Aorta (tissue), 5 donors: ENCODE measurements at regions not wholly inside any gene's neighbourhood (a gene's known extent, or its start where the extent isn't known, plus 50 kb on each side); places are given as distances from the start of the nearest gene placed in this dataset.

Source experiments
- ATAC-seq: fragments of 200-7000 bp; cut with Tn5 transposase; one replicate; pipeline ENCODE4 v1.9.1; 2022; ENCODE audit warnings: moderate library complexity; ENCODE audit not compliant: low FRiP score
- DNase-seq, 2 donors: peaks; one replicate each; pipeline ENCODE4 v3.0.0-alpha.2; 2020
- H3K27ac ChIP-seq, 2 donors: one replicate each; pipeline ENCODE4 v1.5.1; 2013; ENCODE audit warnings: low read length in 2 of 2, mild to moderate bottlenecking in 2 of 2, moderate library complexity in 2 of 2, control low read depth in 1 of 2, inconsistent platforms in 1 of 2, low read depth in 1 of 2
- H3K27me3 ChIP-seq, 2 donors: one replicate each; pipeline ENCODE4 v1.6.1; 2013; ENCODE audit warnings: control low read depth in 1 of 2, low read length in 1 of 2, mild to moderate bottlenecking in 1 of 2, moderate library complexity in 1 of 2; ENCODE audit not compliant: insufficient read depth in 2 of 2, control insufficient read depth in 1 of 2
- H3K36me3 ChIP-seq, 2 donors: one replicate each; pipeline ENCODE4 v1.6.1; 2013; ENCODE audit warnings: control low read depth in 1 of 2, low read length in 1 of 2, mild to moderate bottlenecking in 1 of 2; ENCODE audit not compliant: insufficient read depth in 2 of 2, control insufficient read depth in 1 of 2
- H3K4me1 ChIP-seq, 2 donors: one replicate each; pipeline ENCODE4 v1.6.1; 2013; ENCODE audit warnings: low read length in 2 of 2, control low read depth in 1 of 2, mild to moderate bottlenecking in 1 of 2, moderate library complexity in 1 of 2; ENCODE audit not compliant: insufficient read depth in 2 of 2, control insufficient read depth in 1 of 2
- H3K4me3 ChIP-seq, 2 donors: one replicate each; pipeline ENCODE4 v1.5.1; 2013; ENCODE audit warnings: low read length in 2 of 2, control low read depth in 1 of 2, mild to moderate bottlenecking in 1 of 2
- H3K9me3 ChIP-seq: one replicate; pipeline ENCODE4 v1.6.1; 2013; ENCODE audit warnings: mild to moderate bottlenecking, low read length; ENCODE audit not compliant: control insufficient read depth
- WGBS, 2 donors: extraction: QIAGEN DNeasy Blood & Tissue Kit; methylation state at CpG; one replicate each; pipeline ENCODE4 v1.1.7; 2013; 5-methylcytosine and 5-hydroxymethylcytosine counted together
- intact Hi-C, 2 donors: fragments of 100-400 bp; cut with DNase I; formaldehyde crosslinking; loops; one replicate each; pipeline versions ENCODE4 v1.14.2 to v1.15.0; 2022
- donor health status: healthy with polysubstance abuse.
- donor health status: Bipolar disorder and iron deficiency.
- donor health status: DM: no; HTN: no; CAD: no.
- donor health status: DM: no; HTN: no; CAD: no.
- donor health status: DM: yes; HTN: yes; CAD: no.

- no peaks in the 10 kb centered on the region for H3K36me3 ChIP-seq
- no peak overlapping the region for H3K4me3 ChIP-seq
Observed at GRCh38 chr16:64892835-64893785, 228.8 kb downstream of the CDH11 start.

DNA sequence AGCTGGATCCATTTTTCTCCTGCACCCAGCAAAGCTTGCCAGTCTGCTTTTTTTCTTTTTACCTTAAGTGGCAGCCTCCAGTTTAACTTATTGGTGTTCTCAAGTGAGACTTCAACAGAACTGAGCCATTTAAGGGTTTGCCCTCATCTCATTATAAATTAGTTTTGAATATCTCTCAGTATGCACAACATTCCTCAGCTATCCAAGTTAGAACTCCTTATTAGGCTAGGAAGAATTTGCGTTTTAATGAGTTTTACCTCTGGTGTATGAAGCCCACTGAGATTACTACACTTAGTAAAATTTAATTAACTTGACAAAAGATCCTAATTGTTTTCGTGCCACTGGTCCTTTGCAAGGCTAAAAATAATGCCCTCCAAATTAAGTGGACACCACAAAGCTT lies 232.4 kb downstream of the CDH11 start:
- Histone ChIP-seq H3K27me3 (no peaks in the 10 kb centered on the region), H3K27ac (no peak overlapping the region), H3K4me3 (no peak overlapping the region), H3K9me3 (no peaks in the 10 kb centered on the region), H3K4me1 (peaks cover 0 to 3% of the 10 kb centered on the region in 2 donors), H3K36me3 (no peaks in the 10 kb centered on the region)
- DNase-seq = no peak
- 90 to 91% methylated on average over 2 of the region's 2 CpGs for WGBS, 2 donors
- no peak for ATAC-seq
- intact Hi-C loops = no loop called here

More at GRCh38 chr16:64892835-64893785, 228.8 kb downstream of the CDH11 start:
- WGBS, 2 donors = 41 to 45% methylated on average over 11 of the region's 11 CpGs
- no peak overlapping the region for H3K27ac ChIP-seq
- intact Hi-C loops = no loop called here
- no peak for ATAC-seq
- peaks cover 0 to 3% of the 10 kb centered on the region in 2 donors for H3K4me1 ChIP-seq
- DNase-seq = no peak
- no peaks in the 10 kb centered on the region for H3K9me3 ChIP-seq
- H3K27me3 ChIP-seq = no peaks in the 10 kb centered on the region

GRCh38 chr16:64887651-64888050 lies 234.2 kb downstream of the CDH11 start:
- DNase-seq (no peak), ATAC-seq (no peak)
- Histone ChIP-seq H3K9me3 (no peaks in the 10 kb centered on the region), H3K4me3 (no peak overlapping the region), H3K27ac (no peak overlapping the region), H3K27me3 (no peaks in the 10 kb centered on the region), H3K4me1 (no peaks in the 10 kb centered on the region), H3K36me3 (no peaks in the 10 kb centered on the region)
- intact Hi-C loops = no loop called here

- peak in 1 of 2 donors; percentile 46 for DNase-seq
- ATAC-seq = no peak
Observed at GRCh38 chr16:64882078-64882784, 239.6 kb downstream of the CDH11 start.

DNA sequence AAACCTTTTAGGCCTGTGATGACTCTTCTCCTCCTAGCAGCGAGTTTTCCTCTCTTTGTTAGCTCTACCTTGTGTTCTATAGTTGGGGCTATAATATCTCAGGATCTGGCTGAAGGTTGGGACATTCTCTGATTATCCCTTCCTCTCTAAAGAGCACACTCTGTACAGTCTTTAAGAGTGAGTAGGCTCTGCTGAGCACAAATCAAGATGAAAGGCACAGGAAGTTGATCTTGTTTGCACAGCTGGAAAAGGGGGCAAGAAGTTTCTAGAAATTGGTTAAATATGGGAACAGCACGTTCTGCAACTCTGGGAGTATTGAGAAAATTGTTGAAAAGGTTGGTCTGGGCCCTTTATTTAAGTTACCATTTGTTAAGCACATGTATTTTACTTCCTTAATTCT lies 240.9 kb downstream of the CDH11 start:
- Histone ChIP-seq H3K9me3 (peaks cover 2% of the 10 kb centered on the region), H3K36me3 (no peaks in the 10 kb centered on the region), H3K27me3 (no peaks in the 10 kb centered on the region), H3K27ac (no peak overlapping the region), H3K4me3 (no peak overlapping the region), H3K4me1 (no peaks in the 10 kb centered on the region)
- no peak for ATAC-seq
- intact Hi-C loops = no loop called here
- DNase-seq = no peak
- WGBS, 2 donors = 42 to 72% methylated on average over 2 of the region's 2 CpGs

More at GRCh38 chr16:64882078-64882784, 239.6 kb downstream of the CDH11 start:
- Histone ChIP-seq H3K4me3 (no peak overlapping the region), H3K27ac (no peak overlapping the region), H3K4me1 (no peaks in the 10 kb centered on the region), H3K36me3 (no peaks in the 10 kb centered on the region), H3K27me3 (no peaks in the 10 kb centered on the region), H3K9me3 (peaks cover 2% of the 10 kb centered on the region)
- intact Hi-C loops = no loop called here
- 68 to 74% methylated on average over 6 of the region's 6 CpGs for WGBS, 2 donors

GRCh38 chr16:64880006-64880405 lies 241.9 kb downstream of the CDH11 start:
- DNase-seq = no peak
- intact Hi-C loops = no loop called here
- ATAC-seq = no peak
- Histone ChIP-seq H3K36me3 (no peaks in the 10 kb centered on the region), H3K4me1 (no peaks in the 10 kb centered on the region), H3K9me3 (peaks cover 2% of the 10 kb centered on the region), H3K4me3 (no peak overlapping the region), H3K27me3 (no peaks in the 10 kb centered on the region), H3K27ac (no peak overlapping the region)
- WGBS, 2 donors = 81 to 90% methylated on average over 3 of the region's 3 CpGs

GRCh38 chr16:64878940-64879339 lies 242.9 kb downstream of the CDH11 start:
- intact Hi-C loops = no loop called here
- ATAC-seq = no peak
- WGBS, 2 donors = 53 to 54% methylated on average over 4 of the region's 4 CpGs

DNA sequence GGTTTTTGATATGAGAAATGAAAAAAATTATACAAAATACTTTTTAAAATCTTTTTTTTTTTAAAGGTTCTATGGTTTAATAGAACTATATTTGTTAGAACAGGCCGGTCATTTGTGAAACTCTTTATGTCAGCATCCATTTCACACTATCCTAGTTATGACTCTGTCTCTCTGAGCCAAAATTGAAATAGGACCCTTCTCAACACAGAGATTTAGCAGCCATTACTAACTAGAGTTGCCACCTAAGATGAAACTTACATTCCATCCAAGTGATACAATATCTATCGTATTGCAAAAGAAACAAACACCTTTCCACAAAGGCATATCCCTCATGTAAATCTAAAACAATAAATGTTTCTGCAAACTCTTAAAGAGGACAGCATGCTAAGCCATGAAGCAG lies 249.8 kb downstream of the CDH11 start:
- H3K27ac ChIP-seq = no peak overlapping the region
- WGBS, 2 donors = 93 to 96% methylated on average over 2 of the region's 2 CpGs
- DNase-seq (no peak), ATAC-seq (no peak)
- intact Hi-C loops = no loop called here
- H3K4me1 ChIP-seq = no peaks in the 10 kb centered on the region
- no peak overlapping the region for H3K4me3 ChIP-seq
- no peaks in the 10 kb centered on the region for H3K9me3 ChIP-seq
- no peaks in the 10 kb centered on the region for H3K27me3 ChIP-seq
- H3K36me3 ChIP-seq = no peaks in the 10 kb centered on the region

More at GRCh38 chr16:64878940-64879339, 242.9 kb downstream of the CDH11 start:
- H3K9me3 ChIP-seq = peaks cover 2% of the 10 kb centered on the region
- no peak for DNase-seq
- no peaks in the 10 kb centered on the region for H3K36me3 ChIP-seq
- no peaks in the 10 kb centered on the region for H3K27me3 ChIP-seq
- H3K4me3 ChIP-seq = no peak overlapping the region
- no peak overlapping the region for H3K27ac ChIP-seq
- no peaks in the 10 kb centered on the region for H3K4me1 ChIP-seq
